H1 (cell line): ENCODE measurements at regions not wholly inside any gene's neighbourhood (a gene's known extent, or its start where the extent isn't known, plus 50 kb on each side); places are given as distances from the start of the nearest gene placed in this dataset.

Source experiments
- CTCF ChIA-PET: fragments of 300-600 bp; sonication (Branson Sonifier 250); formaldehyde crosslinking; loops from one replicate; lab custom pipeline; 2021; ENCODE audit not compliant: partially characterized antibody; lab: Charles Lee
- POLR2A ChIA-PET: fragments of 300-600 bp; sonication (Branson Sonifier 250); formaldehyde crosslinking; loops from one replicate; lab custom pipeline; 2021; ENCODE audit warnings: inconsistent platforms; ENCODE audit not compliant: partially characterized antibody; lab: Charles Lee
- DNase-seq, 2 experiments: peaks; one replicate each; pipeline versions ENCODE4 v3.0.0 to v3.0.0-alpha.2; 2010 to 2022; ENCODE audit warnings: low spot score in 2 of 2, low read depth in 1 of 2, mixed read lengths in 1 of 2
- FAIRE-seq: peaks from 2 replicates; lab custom pipeline; 2011; peaks lifted over from hg19 to GRCh38; lab: Jason Lieb, UNC
- H2AFZ ChIP-seq: 2 replicates; pipeline ENCODE4 v1.8.1; 2012; ENCODE audit warnings: low read length, inconsistent platforms
- H2AK5ac ChIP-seq: 2 replicates; pipeline ENCODE4 v1.6.1; 2013; ENCODE audit warnings: low read depth, low read length
- H2BK120ac ChIP-seq: replicated peaks from 2 replicates; pipeline ENCODE3; 2013; ENCODE audit warnings: low read depth, low read length, inconsistent platforms
- H2BK12ac ChIP-seq: 2 replicates; pipeline ENCODE4 v1.6.1; 2013; ENCODE audit warnings: low read depth, low read length
- H2BK15ac ChIP-seq: 2 replicates; pipeline ENCODE4 v1.6.1; 2013; ENCODE audit warnings: low read length
- H2BK20ac ChIP-seq: 2 replicates; pipeline ENCODE4 v1.6.1; 2013; ENCODE audit warnings: low read length
- H2BK5ac ChIP-seq: 2 replicates; pipeline ENCODE4 v1.6.1; 2013; ENCODE audit warnings: low read depth, low read length
- H3K14ac ChIP-seq: 2 replicates; pipeline ENCODE4 v1.6.1; 2013; ENCODE audit warnings: inconsistent platforms; ENCODE audit not compliant: insufficient read length
- H3K18ac ChIP-seq: 2 replicates; pipeline ENCODE4 v1.6.1; 2013; ENCODE audit warnings: low read length; ENCODE audit errors: extremely low read depth
- H3K23ac ChIP-seq: 2 replicates; pipeline ENCODE4 v1.6.1; 2013; ENCODE audit warnings: inconsistent platforms; ENCODE audit not compliant: insufficient read length
- H3K23me2 ChIP-seq: 2 replicates; pipeline ENCODE4 v1.6.1; 2013; ENCODE audit warnings: low read depth, low read length
- H3K27ac ChIP-seq: 2 replicates; pipeline ENCODE4 v1.6.1; 2011; ENCODE audit warnings: low read depth, low read length, inconsistent platforms
- H3K27me3 ChIP-seq, 4 experiments: replicated peaks in 1 of 4; 1 replicate in 1 of 4; 2 replicates in 3 of 4; pipeline versions ENCODE4 v1.6.1 to v1.8.1; 2011 to 2013; ENCODE audit warnings: low read length in 3 of 4, mild to moderate bottlenecking in 3 of 4, inconsistent platforms in 2 of 4, mixed read lengths in 2 of 4, moderate library complexity in 1 of 4; ENCODE audit not compliant: control insufficient read depth in 3 of 4, insufficient read depth in 3 of 4; ENCODE audit errors: extremely low read depth in 1 of 4
- H3K36me3 ChIP-seq, 4 experiments: 2 replicates each; pipeline versions ENCODE4 v1.6.1 to v1.8.1; 2011 to 2013; ENCODE audit warnings: mild to moderate bottlenecking in 4 of 4, low read length in 3 of 4, moderate library complexity in 2 of 4, control low read depth in 1 of 4, inconsistent platforms in 1 of 4; ENCODE audit not compliant: insufficient read depth in 4 of 4, control insufficient read depth in 2 of 4
- H3K4ac ChIP-seq: replicated peaks from 2 replicates; pipeline ENCODE3; 2013; ENCODE audit warnings: low read length, low read depth, mixed read lengths, inconsistent platforms; ENCODE audit not compliant: insufficient read length
- H3K4me1 ChIP-seq, 4 experiments: replicated peaks in 1 of 4; 1 replicate in 1 of 4; 2 replicates in 3 of 4; pipeline versions ENCODE4 v1.6.1 to v1.8.1; 2011 to 2013; ENCODE audit warnings: low read length in 3 of 4, inconsistent platforms in 2 of 4, mixed read lengths in 1 of 4; ENCODE audit not compliant: insufficient read depth in 4 of 4, control insufficient read depth in 3 of 4
- H3K4me2 ChIP-seq, 2 experiments: 2 replicates each; pipeline versions ENCODE4 v1.6.1 to v1.8.1; 2011 to 2013; ENCODE audit warnings: low read depth in 2 of 2, low read length in 2 of 2, control low read depth in 1 of 2, inconsistent platforms in 1 of 2, mild to moderate bottlenecking in 1 of 2; ENCODE audit not compliant: insufficient read depth in 1 of 2
- H3K4me3 ChIP-seq, 4 experiments: fragments of 200-600, 300-600 bp in 1 of 4; sonication (generic), shearing (Covaris generic), sonication (Bioruptor Twin) in 1 of 4; 2 replicates each; pipeline versions ENCODE4 v1.5.1 to v1.8.1; 2011 to 2016; ENCODE audit warnings: low read length in 4 of 4, low read depth in 3 of 4, control low read depth in 2 of 4, inconsistent platforms in 2 of 4, mild to moderate bottlenecking in 2 of 4, mixed read lengths in 1 of 4, moderate library complexity in 1 of 4; ENCODE audit not compliant: insufficient read depth in 2 of 4; ENCODE audit errors: extremely low read depth in 1 of 4
- H3K56ac ChIP-seq: replicated peaks from 2 replicates; pipeline ENCODE3; 2013; ENCODE audit warnings: low read depth, mild to moderate bottlenecking, mixed read lengths, low read length, inconsistent platforms; ENCODE audit not compliant: insufficient read length
- H3K79me1 ChIP-seq: 2 replicates; pipeline ENCODE4 v1.6.1; 2013; ENCODE audit warnings: low read depth, low read length, control low read depth
- H3K79me2 ChIP-seq, 2 experiments: 2 replicates each; pipeline versions ENCODE4 v1.6.1 to v1.8.1; 2012 to 2013; ENCODE audit warnings: low read length in 2 of 2, mild to moderate bottlenecking in 2 of 2, inconsistent platforms in 1 of 2; ENCODE audit not compliant: insufficient read depth in 2 of 2, control insufficient read depth in 1 of 2
- H3K9ac ChIP-seq, 4 experiments: replicated peaks in 1 of 4; 1 replicate in 1 of 4; 2 replicates in 3 of 4; pipeline versions ENCODE4 v1.6.1 to v1.8.1; 2011 to 2013; ENCODE audit warnings: low read depth in 3 of 4, low read length in 3 of 4, control low read depth in 2 of 4, mild to moderate bottlenecking in 2 of 4, moderate library complexity in 2 of 4, inconsistent platforms in 1 of 4; ENCODE audit errors: extremely low read depth in 1 of 4
- H3K9me3 ChIP-seq, 2 experiments: 2 replicates each; pipeline versions ENCODE4 v1.6.1 to v1.8.1; 2012 to 2013; ENCODE audit warnings: mild to moderate bottlenecking in 2 of 2, moderate library complexity in 2 of 2, control low read depth in 1 of 2, inconsistent platforms in 1 of 2, low read depth in 1 of 2, low read length in 1 of 2, mixed read lengths in 1 of 2; ENCODE audit not compliant: insufficient read depth in 2 of 2
- H4K20me1 ChIP-seq, 2 experiments: replicated peaks in 1 of 2; 2 replicates each; pipeline versions ENCODE3 to v1.8.1; 2011 to 2013; ENCODE audit warnings: inconsistent platforms in 2 of 2, low read length in 2 of 2, mild to moderate bottlenecking in 1 of 2; ENCODE audit not compliant: insufficient read depth in 2 of 2, control insufficient read depth in 1 of 2
- H4K5ac ChIP-seq: 2 replicates; pipeline ENCODE4 v1.6.1; 2013; ENCODE audit warnings: low read length, low read depth, mixed read lengths, inconsistent platforms; ENCODE audit not compliant: insufficient read length
- H4K8ac ChIP-seq: 2 replicates; pipeline ENCODE4 v1.8.0; 2013; ENCODE audit warnings: mild to moderate bottlenecking, moderate library complexity, low read length, inconsistent platforms; ENCODE audit not compliant: insufficient read depth; ENCODE audit errors: extremely low read depth
- H4K91ac ChIP-seq: replicated peaks from 2 replicates; pipeline ENCODE3; 2013; ENCODE audit warnings: low read length, mixed read lengths, inconsistent platforms; ENCODE audit not compliant: insufficient read length
- ASH2L ChIP-seq: fragments of 200-600, 300-600 bp; sonication (generic); IDR thresholded peaks from one replicate; pipeline ENCODE4 v1.7.1; 2017; ENCODE audit warnings: low read length
- CREB1 ChIP-seq: IDR thresholded peaks from 2 replicates; pipeline ENCODE4 v1.6.1; 2012; ENCODE audit warnings: inconsistent platforms
- CTBP2 ChIP-seq: IDR thresholded peaks from 2 replicates; pipeline ENCODE4 v1.7.0; 2011; ENCODE audit warnings: borderline replicate concordance, mild to moderate bottlenecking, moderate library complexity, mixed read lengths, low read length; ENCODE audit not compliant: insufficient read depth, insufficient read length
- CTCF ChIP-seq, 3 experiments: IDR thresholded peaks; 1 replicate in 2 of 3; 2 replicates in 1 of 3; pipeline versions ENCODE4 v1.5.1 to v1.6.1; 2011; ENCODE audit warnings: low read length in 3 of 3, mild to moderate bottlenecking in 3 of 3, inconsistent platforms in 2 of 3, low read depth in 1 of 3, moderate library complexity in 1 of 3; ENCODE audit not compliant: insufficient read depth in 1 of 3; ENCODE audit errors: control extremely low read depth in 1 of 3
- EGR1 ChIP-seq: IDR thresholded peaks from 2 replicates; pipeline ENCODE4 v1.6.1; 2011; ENCODE audit warnings: low read depth, low read length, borderline replicate concordance
- HDAC2 ChIP-seq, 2 experiments: fragments of 300-600 bp in 1 of 2; sonication (generic) in 1 of 2; IDR thresholded peaks; 2 replicates each; pipeline ENCODE4 v1.6.1; 2011 to 2012; ENCODE audit warnings: low read depth in 2 of 2, low read length in 2 of 2, mild to moderate bottlenecking in 2 of 2, moderate library complexity in 2 of 2, borderline replicate concordance in 1 of 2, inconsistent platforms in 1 of 2
- HDAC6 ChIP-seq: IDR thresholded peaks from one replicate; pipeline ENCODE4 v1.7.1; 2012; ENCODE audit warnings: low read depth, mild to moderate bottlenecking, inconsistent platforms, low read length, moderate library complexity
- RFX5 ChIP-seq: IDR thresholded peaks from 2 replicates; pipeline ENCODE4 v1.6.1; 2011; ENCODE audit warnings: low read depth, low read length, improper control_type of control experiment, borderline replicate concordance
- SIX5 ChIP-seq: IDR thresholded peaks from 2 replicates; pipeline ENCODE4 v1.6.1; 2011; ENCODE audit warnings: mild to moderate bottlenecking, low read depth, low read length
- SRF ChIP-seq: IDR thresholded peaks from 2 replicates; pipeline ENCODE4 v1.6.1; 2011; ENCODE audit warnings: mild to moderate bottlenecking, low read depth, low read length, moderate library complexity
- TAF1 ChIP-seq: IDR thresholded peaks from 2 replicates; pipeline ENCODE4 v1.6.1; 2011; ENCODE audit warnings: mild to moderate bottlenecking, low read depth, low read length
- TEAD4 ChIP-seq: IDR thresholded peaks from 2 replicates; pipeline ENCODE4 v1.6.1; 2012; ENCODE audit warnings: low read depth, low read length, inconsistent platforms, mixed read lengths
- YY1 ChIP-seq: IDR thresholded peaks from 2 replicates; pipeline ENCODE4 v1.6.1; 2011; ENCODE audit warnings: low read depth, mild to moderate bottlenecking, low read length
- WGBS, 2 experiments: shearing (Covaris generic) in 1 of 2; methylation state at CpG; one replicate each; pipeline versions ENCODE4 v1.1.6 to v1.1.7; 2013 to 2015; ENCODE audit warnings: low lambda C conversion rate in 2 of 2, mixed read lengths in 2 of 2, inconsistent platforms in 1 of 2, low coverage in 1 of 2, missing lambda C conversion rate in 1 of 2; ENCODE audit not compliant: insufficient replicate concordance in 2 of 2, insufficient coverage in 1 of 2, insufficient read length in 1 of 2; ENCODE audit errors: extremely low coverage in 1 of 2, missing lambda C conversion rate in 1 of 2; 5-methylcytosine and 5-hydroxymethylcytosine counted together

GRCh38 chr3:86418861-86419260, 572.1 kb downstream of the VGLL3 start:
- H3K4me1 ChIP-seq = peaks cover 0 to 4% (median 1%) of the 10 kb centered on the region in 4 experiments; a peak in 3 of 7 replicates
- H4K91ac ChIP-seq = no peak overlapping the region
- no peak overlapping the region for H3K23ac ChIP-seq
- no peak overlapping the region for H3K56ac ChIP-seq
- no peak overlapping the region for H2AK5ac ChIP-seq
- DNase-seq = no peak
- no peak overlapping the region for H2BK5ac ChIP-seq
- no peak overlapping the region for H3K18ac ChIP-seq
- H4K5ac ChIP-seq = no peak overlapping the region
- H3K23me2 ChIP-seq = no peaks in the 10 kb centered on the region
- ChIA-PET CTCF (no interaction called here), POLR2A (no interaction called here)
- H3K9me3 ChIP-seq = no peaks in the 10 kb centered on the region
- H3K79me1 ChIP-seq = no peaks in the 10 kb centered on the region
- no peak overlapping the region for H2BK12ac ChIP-seq
- H3K14ac ChIP-seq = no peak overlapping the region
- H3K36me3 ChIP-seq = no peaks in the 10 kb centered on the region
- H2AFZ ChIP-seq = no peak overlapping the region; the same call in none of the 2 replicates
- no peak overlapping the region for H2BK120ac ChIP-seq
- H3K79me2 ChIP-seq = no peaks in the 10 kb centered on the region
- H4K8ac ChIP-seq = no peak overlapping the region
- H4K20me1 ChIP-seq = no peaks in the 10 kb centered on the region
- H3K27me3 ChIP-seq = no peaks in the 10 kb centered on the region
- no peak overlapping the region for H3K27ac ChIP-seq
- no peak overlapping the region for H3K4me3 ChIP-seq
- H3K4me2 ChIP-seq = no peak overlapping the region
- no peak overlapping the region for H3K9ac ChIP-seq
- no peak overlapping the region for H3K4ac ChIP-seq
- H2BK20ac ChIP-seq = no peak overlapping the region
- H2BK15ac ChIP-seq = no peak overlapping the region
- WGBS, 2 experiments = 97% methylated on average over 2 of the region's 2 CpGs; no CpG with 5 or more reads in 1 of the 2 experiments
- FAIRE-seq = no peak
- TF ChIP-seq ASH2L (no peak), RFX5 (no peak), TAF1 (no peak), CREB1 (no peak), YY1 (no peak), SRF (no peak), CTCF (IDR thresholded peaks at IDR 0.05; ENCODE audit: control extremely low read depth in 1 of 3, insufficient read depth in 1 of 3, low read depth in 1 of 3, low read length in 3 of 3) (no peak), SIX5 (no peak), EGR1 (no peak), HDAC6 (no peak), HDAC2 (IDR thresholded peaks at IDR 0.05; ENCODE audit: borderline replicate concordance in 1 of 2, low read depth in 2 of 2, low read length in 2 of 2) (no peak), TEAD4 (no peak), CTBP2 (no peak)
